K562 (cell line): ENCODE measurements at regions not wholly inside any gene's neighbourhood (a gene's known extent, or its start where the extent isn't known, plus 50 kb on each side); places are given as distances from the start of the nearest gene placed in this dataset.

Experiments
- CEBPB ChIP-seq: fragments of 450-650 bp; IDR thresholded peaks from 2 replicates; pipeline ENCODE4 v1.6.1; 2016; ENCODE audit warnings: missing genetic modification characterization, missing compliant biosample characterization
- CHD4 ChIP-seq: fragments of 200-600 bp; sonication (generic); IDR thresholded peaks from 3 replicates; pipeline ENCODE4 v1.6.1; 2012; ENCODE audit warnings: low read depth, mild to moderate bottlenecking, mixed read lengths, low read length, inconsistent platforms; ENCODE audit not compliant: insufficient read depth, insufficient replicate concordance, poor library complexity, severe bottlenecking
- CREM ChIP-seq: IDR thresholded peaks from 2 replicates; pipeline ENCODE4 v1.6.1; 2014; ENCODE audit warnings: antibody characterized with exemption, low read depth
- ESRRB ChIP-seq: fragments of 250-450 bp; sonication (Bioruptor Pico); IDR thresholded peaks from 2 replicates; pipeline ENCODE4 v1.5.0; 2020; ENCODE audit warnings: mild to moderate bottlenecking, moderate library complexity, borderline replicate concordance
- GABPA ChIP-seq: fragments of 200-800 bp; sonication (Bioruptor generic); conservative IDR thresholded peaks from 2 replicates; pipeline ENCODE4 v1.6.1; 2016; ENCODE audit warnings: low read depth, missing genetic modification characterization, missing compliant biosample characterization
- PPARD ChIP-seq: fragments of 250-450 bp; sonication (Bioruptor Pico); IDR thresholded peaks from 2 replicates; pipeline ENCODE4 v1.8.0; 2022; ENCODE audit warnings: inconsistent platforms, mild to moderate bottlenecking, moderate library complexity
- RCOR1 ChIP-seq, 2 experiments: IDR thresholded peaks; 2 replicates each; pipeline ENCODE4 v1.6.1; 2012; ENCODE audit warnings: low read depth in 2 of 2, low read length in 2 of 2, borderline replicate concordance in 1 of 2, improper control_type of control experiment in 1 of 2
- SIRT6 ChIP-seq: IDR thresholded peaks from one replicate; pipeline ENCODE4 v1.6.1; 2012; ENCODE audit warnings: low read depth, mild to moderate bottlenecking, control low read depth, inconsistent platforms, low read length, moderate library complexity
- SMAD3 ChIP-seq: fragments of 450-650 bp; formaldehyde crosslinking; conservative IDR thresholded peaks from 2 replicates; pipeline ENCODE4 v1.4.0; 2020; ENCODE audit warnings: mild to moderate bottlenecking
- SREBF2 ChIP-seq: sonication (generic); formaldehyde crosslinking; IDR thresholded peaks from 2 replicates; pipeline ENCODE4 v1.4.0; 2020; ENCODE audit warnings: mild to moderate bottlenecking, missing genetic modification reagents
- STAG1 ChIP-seq: sonication (generic); formaldehyde crosslinking; IDR thresholded peaks from 2 replicates; pipeline ENCODE4 v1.5.0; 2020; ENCODE audit warnings: missing genetic modification reagents, borderline replicate concordance
- TEAD1 ChIP-seq, 2 experiments: fragments of 450-650 bp in 1 of 2; sonication (generic) in 1 of 2; formaldehyde crosslinking; IDR thresholded peaks; 2 replicates each; pipeline versions ENCODE4 v1.4.0 to v1.8.0; 2020 to 2022; ENCODE audit warnings: mild to moderate bottlenecking in 2 of 2, missing genetic modification reagents in 1 of 2
- ZKSCAN8 ChIP-seq: fragments of 200-800 bp; sonication (Bioruptor generic); IDR thresholded peaks from 2 replicates; pipeline ENCODE4 v1.6.1; 2016; ENCODE audit warnings: missing genetic modification characterization, missing compliant biosample characterization
- ZNF134 ChIP-seq: fragments of 250-450 bp; sonication (Bioruptor Pico); conservative IDR thresholded peaks from 2 replicates; pipeline ENCODE4 v1.4.0; 2020
- TF ChIP-seq, protein P1 (sequence below): sonication (generic); formaldehyde crosslinking; IDR thresholded peaks from 2 replicates; pipeline ENCODE4 v1.8.0; 2022; ENCODE audit warnings: mild to moderate bottlenecking, low read depth, missing genetic modification reagents
- TF ChIP-seq, protein P2 (sequence below), 2 experiments: fragments of 250-450 bp in 1 of 2; fragments of 450-650 bp in 1 of 2; sonication (Bioruptor Pico) in 1 of 2; IDR thresholded peaks; 2 replicates each; pipeline versions ENCODE4 v1.6.1 to v1.8.0; 2016 to 2021; ENCODE audit warnings: mild to moderate bottlenecking in 2 of 2, moderate library complexity in 2 of 2, missing compliant biosample characterization in 1 of 2, missing genetic modification characterization in 1 of 2
- TF ChIP-seq, protein P3 (sequence below): sonication (generic); formaldehyde crosslinking; IDR thresholded peaks from 2 replicates; pipeline ENCODE4 v1.5.0; 2020; ENCODE audit warnings: missing genetic modification reagents
- TF ChIP-seq, protein P4 (sequence below): sonication (generic); formaldehyde crosslinking; IDR thresholded peaks from 2 replicates; pipeline ENCODE4 v1.8.0; 2022; ENCODE audit warnings: mild to moderate bottlenecking, missing genetic modification reagents

DNA sequence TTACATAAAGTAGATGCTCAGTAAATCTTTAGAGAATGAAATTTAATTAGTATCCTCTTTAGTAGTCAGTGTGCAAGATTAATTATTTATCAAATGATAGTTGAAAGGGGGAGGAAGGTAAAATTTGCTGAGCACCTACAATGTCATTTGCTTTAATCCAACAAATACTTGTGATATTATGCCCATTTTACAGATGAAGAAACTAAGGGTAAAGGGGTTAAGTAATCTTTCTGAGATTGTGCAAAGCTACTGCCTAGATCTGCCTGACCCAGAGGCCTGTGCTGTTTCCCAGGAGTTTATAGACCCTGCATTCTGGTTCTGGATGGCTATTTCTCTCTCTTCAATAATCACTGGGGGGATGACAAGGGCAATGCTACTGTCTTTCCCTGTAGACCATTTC is 58.3 kb upstream of the BACH2 start (continued):
- TF ChIP-seq CHD4 (peak; percentile 67), RCOR1 (IDR thresholded peaks at IDR 0.05; ENCODE audit: borderline replicate concordance in 1 of 2, low read depth in 2 of 2, low read length in 2 of 2) (0 out of 4 replicates have a peak, but pooled peaks of 1 of the 2 experiments have one; percentile 30), STAG1 (CRISPR knock-in tag) (no peak), CREM (no peak), GABPA (tag) (no peak), SIRT6 (no peak), ZKSCAN8 (CRISPR knock-in tag) (no peak), TEAD1 (CRISPR knock-in tag; IDR thresholded peaks at IDR 0.05) (no peak), SMAD3 (CRISPR knock-in tag) (no peak), ESRRB (CRISPR knock-in tag) (no peak), CEBPB (tag) (no peak), SREBF2 (CRISPR knock-in tag) (no peak), ZNF134 (CRISPR knock-in tag) (no peak), PPARD (CRISPR knock-in tag) (no peak)
- TF ChIP-seq, protein P1, sequence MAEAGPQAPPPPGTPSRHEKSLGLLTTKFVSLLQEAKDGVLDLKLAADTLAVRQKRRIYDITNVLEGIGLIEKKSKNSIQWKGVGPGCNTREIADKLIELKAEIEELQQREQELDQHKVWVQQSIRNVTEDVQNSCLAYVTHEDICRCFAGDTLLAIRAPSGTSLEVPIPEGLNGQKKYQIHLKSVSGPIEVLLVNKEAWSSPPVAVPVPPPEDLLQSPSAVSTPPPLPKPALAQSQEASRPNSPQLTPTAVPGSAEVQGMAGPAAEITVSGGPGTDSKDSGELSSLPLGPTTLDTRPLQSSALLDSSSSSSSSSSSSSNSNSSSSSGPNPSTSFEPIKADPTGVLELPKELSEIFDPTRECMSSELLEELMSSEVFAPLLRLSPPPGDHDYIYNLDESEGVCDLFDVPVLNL, result no peak
- TF ChIP-seq, protein P2, sequence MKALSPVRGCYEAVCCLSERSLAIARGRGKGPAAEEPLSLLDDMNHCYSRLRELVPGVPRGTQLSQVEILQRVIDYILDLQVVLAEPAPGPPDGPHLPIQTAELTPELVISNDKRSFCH (CRISPR knock-in tag; IDR thresholded peaks at IDR 0.05), result no peak
- TF ChIP-seq, protein P2 (tag; IDR thresholded peaks at IDR 0.05), result no peak
- TF ChIP-seq, protein P3, sequence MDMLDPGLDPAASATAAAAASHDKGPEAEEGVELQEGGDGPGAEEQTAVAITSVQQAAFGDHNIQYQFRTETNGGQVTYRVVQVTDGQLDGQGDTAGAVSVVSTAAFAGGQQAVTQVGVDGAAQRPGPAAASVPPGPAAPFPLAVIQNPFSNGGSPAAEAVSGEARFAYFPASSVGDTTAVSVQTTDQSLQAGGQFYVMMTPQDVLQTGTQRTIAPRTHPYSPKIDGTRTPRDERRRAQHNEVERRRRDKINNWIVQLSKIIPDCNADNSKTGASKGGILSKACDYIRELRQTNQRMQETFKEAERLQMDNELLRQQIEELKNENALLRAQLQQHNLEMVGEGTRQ, result no peak
- TF ChIP-seq, protein P4, sequence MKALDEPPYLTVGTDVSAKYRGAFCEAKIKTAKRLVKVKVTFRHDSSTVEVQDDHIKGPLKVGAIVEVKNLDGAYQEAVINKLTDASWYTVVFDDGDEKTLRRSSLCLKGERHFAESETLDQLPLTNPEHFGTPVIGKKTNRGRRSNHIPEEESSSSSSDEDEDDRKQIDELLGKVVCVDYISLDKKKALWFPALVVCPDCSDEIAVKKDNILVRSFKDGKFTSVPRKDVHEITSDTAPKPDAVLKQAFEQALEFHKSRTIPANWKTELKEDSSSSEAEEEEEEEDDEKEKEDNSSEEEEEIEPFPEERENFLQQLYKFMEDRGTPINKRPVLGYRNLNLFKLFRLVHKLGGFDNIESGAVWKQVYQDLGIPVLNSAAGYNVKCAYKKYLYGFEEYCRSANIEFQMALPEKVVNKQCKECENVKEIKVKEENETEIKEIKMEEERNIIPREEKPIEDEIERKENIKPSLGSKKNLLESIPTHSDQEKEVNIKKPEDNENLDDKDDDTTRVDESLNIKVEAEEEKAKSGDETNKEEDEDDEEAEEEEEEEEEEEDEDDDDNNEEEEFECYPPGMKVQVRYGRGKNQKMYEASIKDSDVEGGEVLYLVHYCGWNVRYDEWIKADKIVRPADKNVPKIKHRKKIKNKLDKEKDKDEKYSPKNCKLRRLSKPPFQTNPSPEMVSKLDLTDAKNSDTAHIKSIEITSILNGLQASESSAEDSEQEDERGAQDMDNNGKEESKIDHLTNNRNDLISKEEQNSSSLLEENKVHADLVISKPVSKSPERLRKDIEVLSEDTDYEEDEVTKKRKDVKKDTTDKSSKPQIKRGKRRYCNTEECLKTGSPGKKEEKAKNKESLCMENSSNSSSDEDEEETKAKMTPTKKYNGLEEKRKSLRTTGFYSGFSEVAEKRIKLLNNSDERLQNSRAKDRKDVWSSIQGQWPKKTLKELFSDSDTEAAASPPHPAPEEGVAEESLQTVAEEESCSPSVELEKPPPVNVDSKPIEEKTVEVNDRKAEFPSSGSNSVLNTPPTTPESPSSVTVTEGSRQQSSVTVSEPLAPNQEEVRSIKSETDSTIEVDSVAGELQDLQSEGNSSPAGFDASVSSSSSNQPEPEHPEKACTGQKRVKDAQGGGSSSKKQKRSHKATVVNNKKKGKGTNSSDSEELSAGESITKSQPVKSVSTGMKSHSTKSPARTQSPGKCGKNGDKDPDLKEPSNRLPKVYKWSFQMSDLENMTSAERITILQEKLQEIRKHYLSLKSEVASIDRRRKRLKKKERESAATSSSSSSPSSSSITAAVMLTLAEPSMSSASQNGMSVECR (CRISPR knock-in tag), result no peak
